ENCODE measurements at regions not wholly inside any gene's neighbourhood (a gene's known extent, or its start where the extent isn't known, plus 50 kb on each side); places are given as distances from the start of the nearest gene placed in this dataset.

DNA sequence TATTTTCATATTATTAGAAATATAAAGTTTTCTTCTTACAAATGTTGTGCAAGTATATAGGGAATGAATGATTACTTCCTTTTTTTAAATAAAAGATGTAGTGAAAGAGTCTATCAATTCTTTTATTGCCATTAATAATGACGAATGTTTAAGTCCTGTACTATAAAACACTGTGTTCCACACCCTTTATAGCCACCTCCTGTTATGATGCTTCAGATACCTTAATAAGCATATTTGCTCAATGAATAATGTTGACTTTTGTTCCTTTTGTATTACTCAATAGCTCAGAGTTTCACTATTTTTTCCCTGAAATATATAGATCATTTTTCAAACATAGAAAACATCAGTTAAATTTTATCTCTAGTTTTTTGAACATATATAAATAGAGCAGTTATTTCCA is 378.2 kb upstream of the THBS1 start:
- TF ChIP-seq, protein P1, sequence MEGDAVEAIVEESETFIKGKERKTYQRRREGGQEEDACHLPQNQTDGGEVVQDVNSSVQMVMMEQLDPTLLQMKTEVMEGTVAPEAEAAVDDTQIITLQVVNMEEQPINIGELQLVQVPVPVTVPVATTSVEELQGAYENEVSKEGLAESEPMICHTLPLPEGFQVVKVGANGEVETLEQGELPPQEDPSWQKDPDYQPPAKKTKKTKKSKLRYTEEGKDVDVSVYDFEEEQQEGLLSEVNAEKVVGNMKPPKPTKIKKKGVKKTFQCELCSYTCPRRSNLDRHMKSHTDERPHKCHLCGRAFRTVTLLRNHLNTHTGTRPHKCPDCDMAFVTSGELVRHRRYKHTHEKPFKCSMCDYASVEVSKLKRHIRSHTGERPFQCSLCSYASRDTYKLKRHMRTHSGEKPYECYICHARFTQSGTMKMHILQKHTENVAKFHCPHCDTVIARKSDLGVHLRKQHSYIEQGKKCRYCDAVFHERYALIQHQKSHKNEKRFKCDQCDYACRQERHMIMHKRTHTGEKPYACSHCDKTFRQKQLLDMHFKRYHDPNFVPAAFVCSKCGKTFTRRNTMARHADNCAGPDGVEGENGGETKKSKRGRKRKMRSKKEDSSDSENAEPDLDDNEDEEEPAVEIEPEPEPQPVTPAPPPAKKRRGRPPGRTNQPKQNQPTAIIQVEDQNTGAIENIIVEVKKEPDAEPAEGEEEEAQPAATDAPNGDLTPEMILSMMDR (IDR thresholded peaks at IDR 0.05), result no peak
- TF ChIP-seq POLR2A (IDR thresholded peaks at IDR 0.05), result no peak
